IMR-90 (cell line): ENCODE measurements at regions not wholly inside any gene's neighbourhood (a gene's known extent, or its start where the extent isn't known, plus 50 kb on each side); places are given as distances from the start of the nearest gene placed in this dataset.

Experiments
- ATAC-seq: fragments of 200-7000 bp; cut with Tn5 transposase; 2 replicates; pipeline ENCODE4 v1.9.1; 2020; ENCODE audit warnings: low read depth, mild to moderate bottlenecking, moderate library complexity
- BruUV-seq: library from RNA; stranded (reverse); fragments of 400-500 nt; replicated peaks from 2 replicates; lab custom pipeline; 2021; lab: Mats Ljungman, UMichigan
- CTCF ChIA-PET: fragments of 300-600 bp; formaldehyde crosslinking; extraction: SDS; loops from one replicate; lab custom pipeline; 2021; ENCODE audit warnings: antibody characterized with exemption; lab: Yijun Ruan, JAX
- POLR2A ChIA-PET: fragments of 300-600 bp; sonication (Branson Sonifier 250); formaldehyde crosslinking; loops from one replicate; lab custom pipeline; 2022; ENCODE audit warnings: antibody characterized with exemption; ENCODE audit not compliant: unreplicated experiment; lab: Charles Lee
- DNase-seq: peaks from one replicate; pipeline ENCODE4 v3.0.0; 2013
- H2AFZ ChIP-seq: replicated peaks from 2 replicates; pipeline ENCODE3; 2013; ENCODE audit warnings: low read length, mild to moderate bottlenecking; ENCODE audit not compliant: poor library complexity
- H2AK5ac ChIP-seq: 2 replicates; pipeline ENCODE4 v1.6.1; 2013; ENCODE audit warnings: low read depth, low read length, inconsistent platforms
- H2AK9ac ChIP-seq: replicated peaks from 2 replicates; pipeline ENCODE3; 2013; ENCODE audit warnings: mild to moderate bottlenecking, low read depth, low read length, moderate library complexity; ENCODE audit not compliant: poor library complexity
- H2BK120ac ChIP-seq: 2 replicates; pipeline ENCODE4 v1.6.1; 2013; ENCODE audit warnings: low read depth, low read length, inconsistent platforms
- H2BK15ac ChIP-seq: 3 replicates; pipeline ENCODE4 v1.6.1; 2013; ENCODE audit warnings: low read depth, low read length, inconsistent platforms
- H2BK20ac ChIP-seq: 2 replicates; pipeline ENCODE4 v1.6.1; 2013; ENCODE audit warnings: low read depth, mild to moderate bottlenecking, inconsistent platforms, low read length, moderate library complexity
- H2BK5ac ChIP-seq: 2 replicates; pipeline ENCODE4 v1.6.1; 2013; ENCODE audit warnings: mild to moderate bottlenecking, low read depth, low read length, inconsistent platforms; ENCODE audit not compliant: poor library complexity, severe bottlenecking
- H3K14ac ChIP-seq: replicated peaks from 2 replicates; pipeline ENCODE4 v1.6.1; 2013; ENCODE audit warnings: low read depth, low read length, inconsistent platforms
- H3K18ac ChIP-seq: 2 replicates; pipeline ENCODE4 v1.6.1; 2013; ENCODE audit warnings: low read depth, low read length, control low read depth
- H3K23ac ChIP-seq: 2 replicates; pipeline ENCODE4 v1.6.1; 2013; ENCODE audit warnings: low read depth, low read length, inconsistent platforms
- H3K27ac ChIP-seq: 2 replicates; pipeline ENCODE4 v1.5.1; 2013; ENCODE audit warnings: mild to moderate bottlenecking, control low read depth, low read length; ENCODE audit not compliant: insufficient read depth
- H3K27me3 ChIP-seq: 2 replicates; pipeline ENCODE4 v1.6.1; 2013; ENCODE audit warnings: low read length; ENCODE audit not compliant: control insufficient read depth, insufficient read depth
- H3K36me3 ChIP-seq: 2 replicates; pipeline ENCODE4 v1.6.1; 2013; ENCODE audit warnings: low read length, mixed read lengths; ENCODE audit not compliant: control insufficient read depth, insufficient read depth
- H3K4ac ChIP-seq: 2 replicates; pipeline ENCODE4 v1.6.1; 2013; ENCODE audit warnings: low read depth, low read length, inconsistent platforms
- H3K4me1 ChIP-seq: 2 replicates; pipeline ENCODE4 v1.6.1; 2013; ENCODE audit warnings: low read length, mixed read lengths; ENCODE audit not compliant: control insufficient read depth, insufficient read depth
- H3K4me2 ChIP-seq: 2 replicates; pipeline ENCODE4 v1.6.1; 2013; ENCODE audit warnings: low read depth, mild to moderate bottlenecking, control low read depth, low read length, moderate library complexity
- H3K4me3 ChIP-seq: 2 replicates; pipeline ENCODE4 v1.5.1; 2013; ENCODE audit warnings: low read depth, mild to moderate bottlenecking, control low read depth, low read length, moderate library complexity; ENCODE audit not compliant: insufficient read depth
- H3K56ac ChIP-seq: 2 replicates; pipeline ENCODE4 v1.6.1; 2013; ENCODE audit warnings: low read length, inconsistent platforms; ENCODE audit not compliant: insufficient read depth; ENCODE audit errors: extremely low read depth
- H3K79me1 ChIP-seq, 2 experiments: 2 replicates each; pipeline ENCODE4 v1.6.1; 2013; ENCODE audit warnings: low read length in 2 of 2, inconsistent platforms in 1 of 2, low read depth in 1 of 2
- H3K9ac ChIP-seq: 2 replicates; pipeline ENCODE4 v1.6.1; 2013; ENCODE audit warnings: low read depth, low read length, control low read depth
- H3K9me1 ChIP-seq: 2 replicates; pipeline ENCODE4 v1.6.1; 2013; ENCODE audit warnings: low read length, inconsistent platforms; ENCODE audit not compliant: insufficient read depth
- H3K9me3 ChIP-seq: 2 replicates; pipeline ENCODE4 v1.6.1; 2013; ENCODE audit warnings: low read length; ENCODE audit not compliant: control insufficient read depth, insufficient read depth
- H4K20me1 ChIP-seq: 2 replicates; pipeline ENCODE4 v1.6.1; 2013; ENCODE audit warnings: low read length, inconsistent platforms; ENCODE audit not compliant: insufficient read depth
- H4K5ac ChIP-seq: 2 replicates; pipeline ENCODE4 v1.6.1; 2013; ENCODE audit warnings: mild to moderate bottlenecking, low read depth, low read length, control low read depth
- H4K8ac ChIP-seq, 2 experiments: 2 replicates each; pipeline ENCODE4 v1.6.1; 2013; ENCODE audit warnings: low read depth in 2 of 2, low read length in 2 of 2, control low read depth in 1 of 2, inconsistent platforms in 1 of 2
- H4K91ac ChIP-seq: 2 replicates; pipeline ENCODE4 v1.6.1; 2013; ENCODE audit warnings: low read depth, low read length, inconsistent platforms; ENCODE audit not compliant: insufficient read depth
- MAFK ChIP-seq: IDR thresholded peaks from 2 replicates; pipeline ENCODE4 v1.6.1; 2012; ENCODE audit warnings: low read depth, low read length, improper control_type of control experiment
- NFE2L2 ChIP-seq: fragments of 150-350 bp; IDR thresholded peaks from 2 replicates; pipeline ENCODE4 v1.6.1; 2016; ENCODE audit warnings: low read depth, mild to moderate bottlenecking, low read length
- WGBS, 2 experiments: methylation state at CpG; one replicate each; pipeline versions ENCODE4 v1.1.5 to v1.1.7; 2013; ENCODE audit warnings: missing lambda C conversion rate in 2 of 2; ENCODE audit not compliant: insufficient read length in 1 of 2; ENCODE audit errors: extremely low coverage in 2 of 2; 5-methylcytosine and 5-hydroxymethylcytosine counted together
- dilution Hi-C: fragments of 300-500 bp; cut with HindIII; formaldehyde crosslinking; loops from one replicate; pipeline ENCODE4 v1.14.3; 2018; ENCODE audit warnings: low sequenced_read_pairs; ENCODE audit not compliant: unreplicated experiment
- in situ Hi-C: fragments of 300-500 bp; cut with MboI; formaldehyde crosslinking; loops from 3 replicates; pipeline ENCODE4 v1.14.3; 2019; ENCODE audit warnings: low sequenced_read_pairs, inconsistent platforms, mixed read lengths
- intact Hi-C: fragments of 100-400 bp; cut with micrococcal nuclease; formaldehyde crosslinking; loops from 2 replicates; pipeline ENCODE4 v1.10.0; 2022

GRCh38 chr17:83162035-83162745, 82.8 kb downstream of the METRNL start (continued):
- no peak for TF ChIP-seq NFE2L2

GRCh38 chr17:83164490-83164889, 85.1 kb downstream of the METRNL start:
- Histone ChIP-seq H3K9ac (no peak overlapping the region), H3K36me3 (no peaks in the 10 kb centered on the region), H3K56ac (no peak overlapping the region), H3K4me2 (no peak overlapping the region), H4K8ac (no peak overlapping the region), H2AK9ac (no peak overlapping the region), H2BK120ac (no peak overlapping the region), H3K4ac (no peak overlapping the region), H3K23ac (no peak overlapping the region), H2AK5ac (no peak overlapping the region), H4K5ac (no peak overlapping the region), H2BK15ac (no peak overlapping the region), H3K27me3 (peaks cover 26% of the 10 kb centered on the region), H2BK20ac (no peak overlapping the region), H4K20me1 (no peaks in the 10 kb centered on the region), H3K4me3 (no peak overlapping the region), H3K9me1 (peaks cover 8% of the 10 kb centered on the region), H3K27ac (no peak overlapping the region), H4K91ac (no peak overlapping the region), H3K9me3 (peaks cover 2% of the 10 kb centered on the region), H2AFZ (no peak overlapping the region), H2BK5ac (no peak overlapping the region), H3K18ac (no peak overlapping the region), H3K79me1 (no peaks in the 10 kb centered on the region), H3K4me1 (peaks cover 10% of the 10 kb centered on the region), H3K14ac (no peak overlapping the region)
- ATAC-seq, result no peak
- WGBS, 2 experiments, result no CpG with 5 or more reads among the region's 3 CpGs
- DNase-seq, result no peak
- TF ChIP-seq MAFK, result no peak
- in situ Hi-C loops, result no loop called here
- dilution Hi-C loops, result no loop called here
- CTCF ChIA-PET, result no interaction called here
- intact Hi-C loops, result no loop called here
- POLR2A ChIA-PET, result no interaction called here
- no TSS peak for BruUV-seq
